Stimulated activated CD8-positive, alpha-beta memory T cell treated with anti-CD3 and anti-CD28 coated beads, Interleukin-4, amount 100 ng/mL, for 48 hours (primary cell): ENCODE measurements at regions not wholly inside any gene's neighbourhood (a gene's known extent, or its start where the extent isn't known, plus 50 kb on each side); places are given as distances from the start of the nearest gene placed in this dataset.
"Not testable (repeated sequence)": the region's sequence is repeated elsewhere in the genome, so short reads cannot be mapped to it uniquely, and the experiment has no call there.

ENCODE experiments used
- DNase-seq: peaks from one replicate; pipeline ENCODE4 v3.0.0-alpha.2; 2020

DNA sequence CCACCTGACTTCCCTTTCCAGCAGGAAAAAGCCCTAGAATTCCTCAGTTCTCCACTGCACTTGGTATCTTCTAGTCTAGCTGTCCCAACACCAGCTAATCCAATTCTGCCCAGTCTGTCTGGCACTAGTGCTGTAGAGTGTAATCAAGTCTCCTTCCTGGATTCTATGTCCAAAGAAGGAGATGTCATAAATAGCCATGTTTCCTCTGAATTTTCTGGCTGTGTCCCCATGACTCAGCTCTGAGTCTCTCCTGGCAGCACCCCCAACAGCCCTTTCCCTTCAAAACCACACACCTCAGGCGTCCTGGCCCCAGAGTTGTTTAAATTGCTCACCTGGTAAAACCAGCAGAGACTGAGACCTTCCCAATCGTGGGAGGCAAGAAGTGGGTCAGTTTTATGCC lies 197.2 kb downstream of the GRXCR1 start:
- DNase-seq, result no peak

GRCh38 chr4:43103048-43103447 lies 210.5 kb downstream of the GRXCR1 start:
- DNase-seq, result no peak

DNA sequence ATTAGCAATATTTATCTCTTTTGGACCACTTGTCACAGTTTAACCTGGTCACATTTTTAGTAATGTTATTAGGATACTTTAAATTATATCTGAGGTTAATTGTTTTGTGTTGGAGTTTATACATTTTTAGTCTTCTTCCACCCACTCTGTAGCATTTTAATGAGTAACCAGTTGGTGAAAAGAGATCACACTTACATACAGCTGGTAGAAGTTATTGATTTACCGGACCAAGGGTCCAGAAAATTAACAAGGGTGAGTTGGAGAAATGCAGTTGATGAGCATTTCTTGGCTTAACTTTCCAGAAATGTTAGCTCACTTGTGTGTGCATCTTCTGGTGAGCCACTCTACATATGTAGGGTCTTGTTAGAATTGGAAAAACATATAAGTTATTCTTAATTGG lies 219.6 kb downstream of the GRXCR1 start:
- DNase-seq, result no peak

- no peak for DNase-seq
Measured at GRCh38 chr4:43113196-43113595, 220.7 kb downstream of the GRXCR1 start.

- DNase-seq, result no peak
Measured at GRCh38 chr4:43126595-43126994, 234.1 kb downstream of the GRXCR1 start.

GRCh38 chr4:43130228-43131021 lies 237.9 kb downstream of the GRXCR1 start:
- DNase-seq, result no peak

GRCh38 chr4:43132010-43132582 lies 239.6 kb downstream of the GRXCR1 start:
- DNase-seq, result peak; percentile 71

DNA sequence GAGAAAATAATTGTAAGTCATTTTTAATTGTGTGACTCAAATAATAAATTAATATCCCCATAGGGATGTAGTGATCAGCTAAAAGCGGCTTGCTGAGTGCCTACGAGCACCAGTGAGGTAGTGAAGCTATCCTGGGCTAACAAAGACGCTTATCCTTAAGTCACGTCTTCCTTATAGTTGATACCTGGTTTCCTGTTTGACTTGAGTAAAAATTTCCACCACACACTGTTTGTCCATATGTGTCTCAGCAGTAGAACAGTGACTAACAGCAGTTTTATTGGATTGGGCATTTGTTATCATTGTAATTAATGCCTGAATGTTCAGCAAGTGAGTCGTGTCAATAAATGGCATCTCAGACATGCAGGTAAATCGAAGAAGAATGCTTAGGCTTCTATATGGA lies 241.1 kb downstream of the GRXCR1 start:
- DNase-seq, result no peak

DNA sequence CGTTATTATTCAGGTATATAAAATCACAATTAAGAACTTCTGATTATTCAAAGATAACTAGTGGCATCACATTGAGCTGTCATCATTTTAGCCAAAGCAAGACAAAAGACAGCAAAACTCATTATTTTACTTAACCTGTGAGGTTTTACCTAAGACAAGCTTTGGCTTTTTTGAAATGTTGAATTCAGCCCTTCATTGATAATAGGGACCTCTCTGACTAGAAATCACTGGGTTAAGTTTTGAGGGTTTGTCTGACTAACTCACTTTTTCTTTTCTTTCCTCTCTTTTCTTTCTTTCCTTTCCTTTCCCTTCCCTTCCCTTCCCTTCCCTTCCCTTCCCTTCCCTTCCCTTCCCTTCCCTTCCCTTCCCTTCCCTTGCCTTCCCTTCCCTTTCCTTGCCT lies 244.2 kb downstream of the GRXCR1 start:
- no peak for DNase-seq

DNA sequence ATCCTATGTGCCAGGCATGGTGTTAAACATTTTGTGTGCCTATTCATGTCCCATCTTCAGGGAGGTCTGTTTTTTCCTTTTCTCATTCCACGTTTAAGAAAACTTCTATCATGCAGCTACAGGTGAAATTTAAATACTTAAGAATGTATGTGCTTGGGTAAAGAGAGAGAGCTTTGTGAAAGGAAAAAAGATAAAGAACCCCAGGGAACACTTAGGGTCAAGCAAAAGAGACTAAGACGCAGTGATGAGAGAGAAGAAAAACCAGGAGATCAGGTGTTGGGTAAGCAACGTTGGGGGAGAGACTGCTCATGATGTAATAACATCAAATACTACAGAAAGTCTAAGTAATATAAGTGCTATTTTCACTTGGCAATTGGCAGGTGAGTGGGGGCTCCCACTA lies 253.7 kb downstream of the GRXCR1 start:
- no peak for DNase-seq

- no peak for DNase-seq
Measured at GRCh38 chr4:43148481-43148880, 256.0 kb downstream of the GRXCR1 start.

- DNase-seq, result no peak
Measured at GRCh38 chr4:43163101-43163792, 270.7 kb downstream of the GRXCR1 start.

GRCh38 chr4:43189741-43190140 lies 297.2 kb downstream of the GRXCR1 start:
- DNase-seq, result no peak

GRCh38 chr4:43212576-43212975 lies 320.1 kb downstream of the GRXCR1 start:
- not testable (repeated sequence) for DNase-seq

GRCh38 chr4:43223820-43224219 lies 331.3 kb downstream of the GRXCR1 start:
- DNase-seq, result no peak

GRCh38 chr4:43224559-43224958 lies 332.0 kb downstream of the GRXCR1 start:
- no peak for DNase-seq

DNA sequence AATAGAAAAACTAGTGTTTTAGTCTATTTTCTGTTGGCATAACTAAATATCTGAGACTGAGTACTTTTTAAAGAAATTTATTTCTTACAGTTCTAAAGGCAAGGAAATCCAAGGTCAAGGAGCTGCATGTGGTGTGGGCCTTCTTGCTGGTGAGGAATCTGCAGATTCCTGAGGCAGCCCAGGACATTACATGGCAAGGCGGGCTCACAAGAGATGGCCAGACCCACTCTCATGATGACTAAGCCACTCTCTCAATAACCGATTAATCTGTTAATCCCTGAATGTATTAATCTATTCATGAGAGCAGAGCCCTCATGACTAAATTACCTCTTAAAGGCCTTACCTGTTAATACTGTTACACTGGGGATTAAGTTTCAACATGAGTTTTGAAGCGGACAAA lies 340.8 kb downstream of the GRXCR1 start:
- DNase-seq, result no peak

DNA sequence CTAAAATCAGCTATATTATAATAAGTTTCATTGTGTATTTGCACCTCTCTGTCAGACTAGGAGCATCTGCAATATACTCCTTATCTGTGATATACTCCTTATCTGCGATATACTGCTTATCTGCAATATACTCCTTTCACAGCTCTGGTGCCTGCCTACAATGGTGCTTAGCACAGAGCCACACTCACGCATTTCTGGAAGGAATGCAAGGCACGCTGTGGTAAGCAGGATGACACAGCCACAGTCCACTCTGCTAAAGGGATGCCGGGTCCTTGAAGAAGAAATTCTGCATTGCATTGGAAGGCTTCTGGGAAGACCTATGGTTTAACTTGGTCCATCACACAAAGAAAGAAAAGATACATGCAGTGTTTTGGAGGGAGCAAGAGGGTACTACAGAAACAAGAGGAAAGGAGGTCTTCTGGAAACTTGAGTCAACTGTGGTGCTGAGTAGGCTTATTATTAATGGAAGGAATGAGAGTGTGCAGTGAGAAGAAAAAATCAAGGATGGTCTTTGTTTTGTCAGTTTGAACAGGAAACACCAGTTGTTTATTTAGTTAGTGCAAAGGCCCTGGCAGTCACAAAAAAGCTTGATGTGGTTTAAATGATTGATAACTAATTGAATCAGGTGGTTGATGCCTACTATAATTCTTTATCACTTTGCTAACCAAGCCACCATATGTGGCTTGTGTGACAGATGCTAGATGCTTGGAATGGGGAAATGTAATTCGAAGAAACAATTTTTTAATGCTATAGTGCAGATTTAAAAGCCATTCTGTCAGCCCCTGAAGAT lies 342.3 kb downstream of the GRXCR1 start:
- DNase-seq, result no peak

- DNase-seq, result no peak
Measured at GRCh38 chr4:43238008-43238407, 345.5 kb downstream of the GRXCR1 start.

DNA sequence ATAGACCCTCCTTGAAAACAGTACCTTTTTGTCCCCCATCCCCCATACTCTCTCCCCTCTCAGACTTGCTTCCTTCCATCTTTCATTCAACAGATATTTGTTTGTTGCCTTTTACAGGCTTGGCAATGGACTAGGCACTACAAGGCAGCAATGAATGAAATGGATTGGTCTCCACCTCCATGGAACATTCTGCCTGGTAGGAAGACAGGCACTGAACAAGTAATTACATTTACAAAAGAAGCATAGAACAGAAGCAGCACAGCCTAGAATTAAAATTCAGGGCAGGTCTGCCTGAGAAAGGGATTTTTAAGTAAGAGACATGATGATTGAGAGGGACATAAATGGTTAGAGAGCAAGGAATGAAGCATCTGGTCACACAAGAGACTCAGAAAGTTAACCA lies 346.1 kb downstream of the GRXCR1 start:
- DNase-seq, result no peak

- no peak for DNase-seq
Measured at GRCh38 chr4:43241104-43241503, 348.6 kb downstream of the GRXCR1 start.

DNA sequence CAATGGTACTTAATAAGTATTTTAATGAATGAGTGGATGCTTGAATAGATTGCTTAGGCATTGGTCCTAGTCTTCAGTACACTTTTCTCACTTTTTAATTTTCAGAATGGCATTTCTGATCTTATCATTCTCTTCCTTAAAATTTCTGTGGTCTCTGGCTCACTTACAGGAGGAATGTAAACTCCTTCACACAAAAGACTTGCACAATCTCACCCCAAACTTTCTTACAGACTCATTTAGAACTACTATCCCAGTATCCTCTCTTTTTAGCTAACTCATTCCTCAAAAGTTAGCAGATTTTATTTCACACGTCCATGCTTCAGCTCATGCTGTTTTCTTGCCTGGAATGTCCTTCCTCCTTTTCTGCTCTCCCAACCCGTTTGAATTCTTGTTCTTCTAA lies 350.1 kb downstream of the GRXCR1 start:
- no peak for DNase-seq

DNA sequence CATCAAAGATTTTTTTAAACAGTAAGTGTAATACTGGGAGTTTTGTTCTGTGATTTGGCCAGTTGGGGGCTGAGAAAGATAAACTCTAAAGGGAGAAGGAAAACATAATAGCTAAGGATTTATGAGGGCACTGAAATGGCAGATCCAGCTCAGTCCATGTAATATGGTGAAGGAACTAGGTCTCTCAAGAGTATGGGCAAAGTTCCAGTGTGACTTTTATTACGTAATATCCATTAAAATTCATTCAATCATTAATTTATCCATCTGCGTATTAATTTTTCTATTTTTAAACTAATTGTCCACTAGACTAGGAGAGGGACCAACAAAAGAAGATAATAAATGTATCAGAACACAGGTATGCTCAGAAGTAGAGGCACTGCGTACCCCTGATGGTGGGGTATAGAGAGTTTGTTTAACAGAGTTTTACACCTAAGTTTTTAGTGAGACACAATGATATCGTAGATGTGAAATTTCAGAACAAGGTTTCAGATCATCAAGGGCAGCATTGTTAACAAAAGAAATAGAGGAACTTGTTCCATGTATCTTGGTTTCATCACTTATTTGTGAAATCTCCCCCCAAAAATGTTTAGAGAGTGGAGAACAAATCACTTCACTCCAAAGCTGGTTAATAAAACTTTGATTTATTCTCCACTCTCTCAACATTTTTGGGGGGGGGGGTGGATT lies 351.1 kb downstream of the GRXCR1 start:
- DNase-seq, result no peak
